Caco-2 (cell line): ENCODE measurements at regions not wholly inside any gene's neighbourhood (a gene's known extent, or its start where the extent isn't known, plus 50 kb on each side); places are given as distances from the start of the nearest gene placed in this dataset.

Source experiments
- BruUV-seq: library from RNA; stranded (reverse); fragments of 400-500 nt; replicated peaks from 2 replicates; lab custom pipeline; 2021; lab: Mats Ljungman, UMichigan
- CTCF ChIA-PET: fragments of 300-600 bp; sonication (Branson Sonifier 250); formaldehyde crosslinking; loops from one replicate; lab custom pipeline; 2022; ENCODE audit warnings: antibody characterized with exemption; lab: Charles Lee
- POLR2A ChIA-PET: fragments of 300-600 bp; sonication (Branson Sonifier 250); formaldehyde crosslinking; loops from one replicate; lab custom pipeline; 2022; ENCODE audit warnings: antibody characterized with exemption; lab: Charles Lee
- DNase-seq, 2 experiments: peaks; one replicate each; pipeline versions ENCODE4 v3.0.0 to v3.0.0-alpha.2; 2020 to 2022
- H3K27me3 ChIP-seq: replicated peaks from 2 replicates; pipeline ENCODE4 v1.6.0; 2011; ENCODE audit warnings: low read length; ENCODE audit not compliant: control insufficient read depth, insufficient read depth
- H3K36me3 ChIP-seq: 2 replicates; pipeline ENCODE4 v1.5.1; 2011; ENCODE audit warnings: low read length; ENCODE audit not compliant: control insufficient read depth, insufficient read depth
- H3K4me1 ChIP-seq: fragments of 250-450 bp; sonication (Bioruptor Pico); 2 replicates; pipeline ENCODE4 v1.5.1; 2020; ENCODE audit warnings: mild to moderate bottlenecking
- H3K4me3 ChIP-seq: 2 replicates; pipeline ENCODE4 v1.5.1; 2011; ENCODE audit warnings: low read depth, mild to moderate bottlenecking, control low read depth, low read length
- H3K9me3 ChIP-seq: fragments of 250-450 bp; sonication (Bioruptor Pico); 2 replicates; pipeline ENCODE4 v1.5.1; 2020; ENCODE audit warnings: mild to moderate bottlenecking, moderate library complexity
- H3K27ac Mint-ChIP-seq: one replicate; pipeline ENCODE4 v1.8.0; 2022; ENCODE audit warnings: mixed read lengths; ENCODE audit not compliant: unreplicated experiment
- H3K27me3 Mint-ChIP-seq: one replicate; pipeline ENCODE4 v1.8.0; 2022; ENCODE audit warnings: mixed read lengths; ENCODE audit not compliant: insufficient read depth, unreplicated experiment
- H3K36me3 Mint-ChIP-seq: one replicate; pipeline ENCODE4 v1.8.0; 2022; ENCODE audit warnings: mild to moderate bottlenecking, mixed read lengths; ENCODE audit not compliant: insufficient read depth, unreplicated experiment
- H3K4me1 Mint-ChIP-seq: one replicate; pipeline ENCODE4 v1.8.0; 2022; ENCODE audit warnings: low read depth, mixed read lengths; ENCODE audit not compliant: unreplicated experiment
- H3K4me3 Mint-ChIP-seq: one replicate; pipeline ENCODE4 v1.8.0; 2022; ENCODE audit warnings: mild to moderate bottlenecking, moderate library complexity, mixed read lengths; ENCODE audit not compliant: unreplicated experiment
- H3K9me3 Mint-ChIP-seq: one replicate; pipeline ENCODE4 v1.8.0; 2022; ENCODE audit warnings: mixed read lengths; ENCODE audit not compliant: unreplicated experiment
- CTCF ChIP-seq, 2 experiments: fragments of 200-600 bp in 1 of 2; IDR thresholded peaks; 1 replicate in 1 of 2; 2 replicates in 1 of 2; pipeline versions ENCODE4 v1.5.1 to v1.8.0; 2011 to 2022; ENCODE audit warnings: antibody characterized with exemption in 1 of 2, control low read depth in 1 of 2, inconsistent platforms in 1 of 2, low read depth in 1 of 2, low read length in 1 of 2, mild to moderate bottlenecking in 1 of 2, moderate library complexity in 1 of 2; ENCODE audit not compliant: insufficient read depth in 1 of 2, severe bottlenecking in 1 of 2, unreplicated experiment in 1 of 2
- intact Hi-C: fragments of 100-400 bp; cut with micrococcal nuclease; formaldehyde crosslinking; loops from one replicate; pipeline ENCODE4 v1.10.0; 2022; ENCODE audit not compliant: unreplicated experiment

DNA sequence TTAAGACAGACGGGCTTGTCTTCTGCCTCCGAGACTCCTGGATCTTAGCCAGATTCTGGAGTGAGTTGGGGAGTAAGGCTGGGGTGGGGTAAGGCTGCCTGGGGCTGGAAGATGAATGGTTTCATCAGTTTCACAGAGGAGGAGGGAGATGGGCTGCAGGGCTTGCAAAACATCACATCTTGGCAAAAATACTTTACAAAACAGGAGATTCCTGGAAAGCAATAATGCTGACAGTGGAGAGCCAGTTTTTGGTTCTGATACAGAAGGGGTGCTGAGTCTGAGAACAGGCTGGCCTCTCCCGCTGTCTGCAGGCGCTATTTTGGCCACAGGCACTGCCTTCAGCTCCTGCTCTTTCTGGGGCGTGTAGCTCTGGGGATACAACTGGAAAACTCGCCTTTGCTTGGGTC, 83.4 kb upstream of the KCNE2 start:
- no peaks in the 10 kb centered on the region for H3K9me3 ChIP-seq
- no peaks in the 10 kb centered on the region for H3K27me3 ChIP-seq
- no peaks in the 10 kb centered on the region for H3K4me1 ChIP-seq
- no peak for TF ChIP-seq CTCF (IDR thresholded peaks at IDR 0.05; ENCODE audit: insufficient read depth in 1 of 2, low read depth in 1 of 2, low read length in 1 of 2, severe bottlenecking in 1 of 2, unreplicated experiment in 1 of 2)
- Mint-ChIP-seq H3K36me3 (no peaks in the 10 kb centered on the region), H3K4me1 (no peaks in the 10 kb centered on the region), H3K9me3 (no peaks in the 10 kb centered on the region), H3K4me3 (no peak overlapping the region), H3K27me3 (peaks cover 7% of the 10 kb centered on the region), H3K27ac (no peak overlapping the region)
- no peaks in the 10 kb centered on the region for H3K36me3 ChIP-seq
- ChIA-PET POLR2A (no interaction called here), CTCF (interaction anchor here (0.6 kb wide), 1 partner anchor 146 kb away, joined by 3 read pairs; no protein-coding TSS in a partner anchor)
- intact Hi-C loops: no loop called here
- no peak overlapping the region for H3K4me3 ChIP-seq
- DNase-seq: no peak
- BruUV-seq: no TSS peak

GRCh38 chr21:34280959-34281358, 82.8 kb upstream of the KCNE2 start:
- Histone ChIP-seq H3K9me3 (no peaks in the 10 kb centered on the region), H3K4me1 (no peaks in the 10 kb centered on the region), H3K36me3 (no peaks in the 10 kb centered on the region), H3K4me3 (no peak overlapping the region), H3K27me3 (no peaks in the 10 kb centered on the region)
- H3K4me3 Mint-ChIP-seq: no peak overlapping the region
- POLR2A ChIA-PET: no interaction called here
- H3K27ac Mint-ChIP-seq: no peak overlapping the region
- H3K4me1 Mint-ChIP-seq: no peaks in the 10 kb centered on the region
- CTCF ChIA-PET: interaction anchor here (0.5 to 0.6 kb wide), 2 partner anchors 146 to 825 kb away, joined by 3 read pairs; no protein-coding TSS in a partner anchor
- peaks cover 7% of the 10 kb centered on the region for H3K27me3 Mint-ChIP-seq
- peaks cover 2% of the 10 kb centered on the region for H3K9me3 Mint-ChIP-seq
- no peak for TF ChIP-seq CTCF (IDR thresholded peaks at IDR 0.05; ENCODE audit: insufficient read depth in 1 of 2, low read depth in 1 of 2, low read length in 1 of 2, severe bottlenecking in 1 of 2, unreplicated experiment in 1 of 2)
- BruUV-seq: no TSS peak
- H3K36me3 Mint-ChIP-seq: no peaks in the 10 kb centered on the region
- intact Hi-C loops: no loop called here
- no peak for DNase-seq

GRCh38 chr21:34282223-34282622, 81.6 kb upstream of the KCNE2 start:
- POLR2A ChIA-PET: no interaction called here
- Histone ChIP-seq H3K4me3 (no peak overlapping the region), H3K9me3 (no peaks in the 10 kb centered on the region; the same call in 1 of the 2 replicates), H3K27me3 (no peaks in the 10 kb centered on the region), H3K4me1 (no peaks in the 10 kb centered on the region), H3K36me3 (no peaks in the 10 kb centered on the region)
- intact Hi-C loops: no loop called here
- no TSS peak for BruUV-seq
- H3K27me3 Mint-ChIP-seq: peaks cover 2% of the 10 kb centered on the region
- no peak for DNase-seq
- H3K4me1 Mint-ChIP-seq: no peaks in the 10 kb centered on the region
- no peak for TF ChIP-seq CTCF (IDR thresholded peaks at IDR 0.05; ENCODE audit: insufficient read depth in 1 of 2, low read depth in 1 of 2, low read length in 1 of 2, severe bottlenecking in 1 of 2, unreplicated experiment in 1 of 2)
- H3K36me3 Mint-ChIP-seq: no peaks in the 10 kb centered on the region
- CTCF ChIA-PET: interaction anchor here (0.7 kb wide), 1 partner anchor 75 kb away, joined by 3 read pairs; no protein-coding TSS in a partner anchor
- no peak overlapping the region for H3K27ac Mint-ChIP-seq
- no peak overlapping the region for H3K4me3 Mint-ChIP-seq
- peaks cover 14% of the 10 kb centered on the region for H3K9me3 Mint-ChIP-seq
